Head of caudate nucleus (tissue), 42 donors: ENCODE measurements at regions not wholly inside any gene's neighbourhood (a gene's known extent, or its start where the extent isn't known, plus 50 kb on each side); places are given as distances from the start of the nearest gene placed in this dataset.

Source experiments
- DNase-seq, 42 donors: peaks; one replicate each; pipeline versions ENCODE4 v3.0.0 to v3.0.0-alpha.2; 2020 to 2021; ENCODE audit warnings: mixed read lengths in 7 of 42
- intact Hi-C: fragments of 100-400 bp; cut with DNase I; formaldehyde crosslinking; loops from one replicate; pipeline ENCODE4 v1.15.0; 2022

DNA sequence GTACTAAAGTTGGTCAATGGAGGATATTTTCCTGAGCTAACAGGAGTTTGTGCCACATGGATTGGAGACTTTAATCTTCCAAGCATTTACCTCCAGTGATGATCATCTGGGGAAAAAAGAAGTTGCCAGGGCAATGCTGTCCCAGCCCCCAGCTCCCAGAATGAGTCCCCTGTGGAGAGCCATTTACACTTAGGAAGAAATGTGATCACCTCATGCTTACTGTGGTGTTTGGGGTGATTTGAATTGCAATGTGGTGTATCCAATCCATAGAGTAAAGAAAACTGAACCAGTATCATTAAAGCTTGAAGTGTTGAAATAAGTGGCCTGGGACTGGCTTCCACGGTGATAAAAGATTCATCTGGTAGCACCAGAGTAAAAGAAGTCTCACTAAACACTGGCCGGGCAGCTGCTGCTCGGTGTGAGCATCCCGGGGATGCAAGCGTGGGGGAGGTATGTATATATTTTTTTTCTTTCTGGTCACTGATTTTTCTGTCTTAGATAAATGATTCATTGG, 117.2 kb upstream of the NTM start:
- intact Hi-C loops: no loop called here
- no peak for DNase-seq

DNA sequence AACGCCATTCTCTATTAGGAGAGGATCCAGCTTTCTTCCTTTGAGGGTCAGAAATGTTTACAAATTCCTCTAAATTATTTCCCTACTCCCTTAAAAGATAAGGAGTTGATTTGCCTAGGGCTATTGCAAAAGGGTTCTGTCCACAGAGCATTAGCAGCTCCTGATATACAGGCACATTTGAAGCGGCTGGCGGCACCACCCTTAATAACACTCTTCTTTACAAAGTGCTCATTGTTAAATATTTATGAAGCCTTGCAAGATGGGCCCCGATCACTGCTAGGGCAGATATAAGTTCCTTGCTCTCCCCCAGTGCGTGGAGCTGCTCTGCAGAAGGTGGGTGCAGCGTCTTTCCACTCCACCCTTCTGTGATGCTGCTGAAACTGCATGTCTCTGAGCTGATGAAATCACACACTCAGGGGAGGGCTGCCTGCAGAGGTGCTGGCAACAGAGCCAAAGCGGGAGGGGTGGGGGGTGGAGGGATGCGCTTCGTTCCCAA, 116.7 kb upstream of the NTM start:
- DNase-seq: peak; percentile 44 to 96 (median 76)
- intact Hi-C loops: no loop called here

DNA sequence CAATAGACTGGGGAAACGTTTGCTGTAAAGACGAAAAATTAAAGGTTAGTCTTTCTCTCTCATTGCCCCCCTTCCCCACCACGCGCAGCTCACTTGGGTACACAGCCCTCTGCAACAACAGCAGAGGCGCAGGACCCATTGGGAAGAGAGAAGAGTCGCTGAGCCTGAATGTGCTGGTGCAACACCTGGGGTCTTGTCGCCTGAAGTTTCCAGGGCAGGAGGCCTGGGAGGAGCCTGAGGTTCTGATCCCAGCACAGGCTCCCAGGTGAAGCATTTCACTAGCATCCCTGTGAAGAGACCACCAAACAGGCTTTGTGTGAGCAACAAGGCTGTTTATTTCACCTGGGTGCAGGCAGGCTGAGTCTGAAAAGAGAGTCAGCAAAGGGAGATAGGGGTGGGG, 116.2 kb upstream of the NTM start:
- intact Hi-C loops: no loop called here
- peak in 2 of 42 donors; percentile 11 to 14 for DNase-seq

DNA sequence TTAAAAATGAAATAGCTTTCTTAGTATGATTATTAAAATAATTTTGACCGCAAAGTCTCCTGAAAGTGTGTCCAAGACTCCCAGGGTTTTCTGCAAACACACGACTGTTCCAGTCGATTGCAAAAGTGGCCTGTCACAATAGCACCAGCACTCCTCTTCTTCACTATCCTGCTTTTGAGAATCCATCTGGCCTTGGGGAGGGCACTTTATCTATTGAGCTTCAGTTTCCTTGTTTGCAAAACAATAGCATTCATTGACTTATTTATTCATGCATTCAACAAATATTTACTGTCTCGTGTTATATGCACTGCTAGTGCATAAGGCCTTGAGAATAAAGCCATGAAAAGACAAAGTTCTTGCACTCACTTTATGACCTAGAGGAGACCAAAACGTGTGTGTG, 96.2 kb upstream of the NTM start:
- intact Hi-C loops: no loop called here
- DNase-seq: peak in 1 of 42 donors; percentile 30

DNA sequence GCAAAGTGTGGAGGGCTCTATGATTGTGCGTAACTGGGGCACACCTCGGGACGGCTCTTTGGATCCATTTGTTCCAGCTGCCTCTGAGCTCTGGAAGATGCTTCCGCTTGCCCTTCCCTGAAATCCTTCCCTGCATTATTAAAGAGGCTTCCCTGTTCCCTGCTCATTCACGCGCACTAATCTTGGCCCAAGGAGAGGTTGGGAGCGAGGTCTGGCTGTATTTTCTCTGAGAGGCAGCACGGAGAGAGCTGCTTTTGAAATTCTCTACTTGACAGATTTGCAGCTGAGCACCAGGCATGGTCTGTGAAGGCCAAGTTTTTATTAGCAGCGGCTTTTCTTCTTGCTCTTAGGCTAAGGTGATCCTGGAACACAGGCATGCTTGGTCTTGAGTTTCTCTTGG, 94.8 kb upstream of the NTM start:
- intact Hi-C loops: no loop called here
- DNase-seq: peak in 17 of 42 donors; percentile 11 to 69 (median 45)

DNA sequence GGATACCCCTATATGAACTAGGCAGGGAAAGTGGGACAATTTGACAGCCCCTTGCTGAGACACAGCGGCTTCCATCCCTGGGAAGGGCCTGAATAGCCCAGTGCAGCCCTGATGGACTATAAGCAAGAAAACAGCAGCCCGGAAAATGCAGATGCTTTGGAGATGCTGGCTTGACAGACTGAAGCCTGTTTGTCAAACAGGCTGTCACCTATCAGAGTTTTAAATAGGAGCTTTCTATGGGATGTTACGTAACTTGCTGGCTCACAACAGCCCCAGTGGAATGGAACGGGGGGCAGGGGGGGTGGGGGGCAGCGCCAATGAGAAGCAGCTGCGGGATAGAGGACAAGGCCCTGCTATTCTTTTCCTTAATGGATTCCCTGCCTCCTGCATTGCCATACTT, 91.9 kb upstream of the NTM start:
- peak in 35 of 42 donors; percentile 25 to 84 (median 61) for DNase-seq
- intact Hi-C loops: no loop called here

DNA sequence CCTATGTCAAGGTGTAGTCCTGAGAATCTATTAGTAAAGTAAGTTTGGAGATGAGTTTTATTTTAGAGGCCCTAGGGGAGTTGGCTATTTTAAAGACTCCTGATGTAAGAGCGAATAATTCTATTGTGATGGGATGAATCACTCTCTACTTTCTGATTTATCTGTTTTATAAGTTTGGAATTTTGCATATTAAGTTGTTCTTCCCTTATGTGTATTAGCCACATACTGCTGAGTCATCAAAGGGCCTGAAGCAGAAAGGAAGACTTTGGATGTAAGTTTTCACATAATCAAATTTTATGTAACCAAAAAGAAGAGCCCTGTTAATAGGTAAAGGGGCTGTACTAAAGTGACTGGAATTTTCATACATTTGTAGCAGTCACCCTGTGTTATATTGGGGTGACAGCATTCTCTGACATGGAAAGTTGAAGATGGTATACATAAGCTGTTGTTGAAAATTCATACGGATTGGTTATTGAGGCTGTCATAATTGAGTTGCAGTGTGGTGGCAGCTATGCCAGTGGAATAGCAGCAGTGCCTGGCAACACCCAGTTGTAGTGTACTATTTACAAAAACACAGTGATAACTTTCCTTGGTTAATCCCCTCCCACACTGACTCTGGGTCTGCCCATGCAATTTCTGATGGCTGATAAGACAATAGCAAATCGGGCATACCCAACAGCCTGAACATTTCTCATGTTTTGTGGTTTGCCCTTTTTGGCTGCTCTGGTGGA, 90.6 kb upstream of the NTM start:
- no peak for DNase-seq
- intact Hi-C loops: no loop called here

DNA sequence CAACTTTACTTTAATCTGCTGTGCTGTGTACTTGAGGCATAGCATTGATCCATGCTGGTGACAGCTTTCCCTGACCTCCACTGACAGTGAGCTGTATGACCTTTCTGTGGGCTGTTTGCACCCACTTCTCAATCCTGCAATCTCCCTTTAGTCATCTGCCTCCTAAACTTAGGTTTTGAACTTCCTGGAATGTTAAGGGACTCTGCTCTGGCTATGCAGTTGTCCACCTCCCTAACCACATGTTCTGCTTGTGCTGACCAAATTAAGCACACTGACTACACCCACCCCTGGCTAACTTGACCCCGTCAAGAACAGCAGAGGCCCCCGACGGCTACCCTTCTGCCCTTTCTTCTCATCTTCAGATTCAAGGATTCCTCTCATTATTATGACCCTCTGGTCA, 89.1 kb upstream of the NTM start:
- intact Hi-C loops: no loop called here
- DNase-seq: no peak

DNA sequence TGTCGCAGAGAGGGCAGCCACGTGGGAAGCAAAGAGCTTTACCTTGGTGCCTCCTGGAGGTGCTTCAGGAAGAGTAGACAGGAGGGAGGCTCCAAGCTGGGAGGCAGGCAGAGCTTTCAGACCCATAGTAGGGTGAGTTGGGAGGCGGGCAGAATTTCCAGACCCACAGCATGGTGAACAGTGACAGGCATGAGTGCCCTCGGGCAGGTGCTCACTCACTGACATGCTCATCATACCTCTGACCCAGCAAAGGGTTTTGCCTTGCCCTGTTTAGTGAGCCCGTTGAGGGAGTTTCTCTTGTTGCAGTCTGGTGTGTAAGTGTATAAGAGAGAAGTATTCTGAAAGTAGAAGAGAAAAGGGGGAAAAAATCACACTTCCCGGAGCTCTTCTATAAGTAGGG, 86.4 kb upstream of the NTM start:
- intact Hi-C loops: no loop called here
- no peak for DNase-seq

DNA sequence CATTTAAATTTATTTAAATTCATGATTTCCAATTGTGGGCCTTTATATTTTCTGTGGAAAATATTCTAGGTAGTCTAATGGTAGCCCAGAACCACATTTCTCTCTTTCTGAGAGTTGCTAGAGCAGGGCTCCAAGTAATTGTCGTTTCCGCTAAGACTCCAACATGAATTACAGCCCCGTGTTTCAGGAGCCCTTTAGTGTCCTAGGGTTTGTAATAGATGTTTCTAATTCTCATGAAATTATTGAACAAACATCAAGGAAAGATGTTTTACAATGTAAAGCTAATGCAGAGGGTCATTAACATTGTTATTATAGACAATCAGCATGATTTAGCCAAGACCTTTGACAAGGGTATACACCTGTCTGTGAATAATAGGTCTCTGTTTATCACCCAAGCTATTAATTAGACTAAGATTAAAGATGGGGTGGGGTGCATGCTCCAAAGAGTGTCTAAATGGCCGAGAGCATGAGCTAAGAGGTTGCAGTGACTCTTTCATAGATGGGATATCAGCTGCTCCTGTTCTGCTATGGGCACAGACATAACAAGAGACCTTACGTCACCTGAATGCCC, 81.8 kb upstream of the NTM start:
- intact Hi-C loops: no loop called here
- DNase-seq: no peak

DNA sequence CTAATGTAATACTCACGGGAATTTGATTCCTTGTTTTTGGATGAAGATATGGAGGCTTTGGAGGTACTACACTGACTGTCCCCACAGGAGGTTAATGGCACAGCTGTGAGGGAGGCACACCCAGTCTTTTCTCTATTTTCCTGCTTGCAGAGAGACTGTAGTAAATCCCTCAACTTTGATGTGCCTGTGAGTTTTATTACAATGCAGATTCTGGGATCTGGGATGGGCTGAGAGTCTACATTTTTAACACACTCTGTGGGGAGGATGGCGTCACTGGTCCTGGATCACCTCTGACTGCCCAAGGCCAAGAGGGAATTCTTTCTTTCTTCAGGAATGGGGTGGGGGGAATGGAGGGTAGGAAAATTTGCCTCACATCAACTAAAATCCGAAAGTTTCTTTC, 80.2 kb upstream of the NTM start:
- no peak for DNase-seq
- intact Hi-C loops: no loop called here

DNA sequence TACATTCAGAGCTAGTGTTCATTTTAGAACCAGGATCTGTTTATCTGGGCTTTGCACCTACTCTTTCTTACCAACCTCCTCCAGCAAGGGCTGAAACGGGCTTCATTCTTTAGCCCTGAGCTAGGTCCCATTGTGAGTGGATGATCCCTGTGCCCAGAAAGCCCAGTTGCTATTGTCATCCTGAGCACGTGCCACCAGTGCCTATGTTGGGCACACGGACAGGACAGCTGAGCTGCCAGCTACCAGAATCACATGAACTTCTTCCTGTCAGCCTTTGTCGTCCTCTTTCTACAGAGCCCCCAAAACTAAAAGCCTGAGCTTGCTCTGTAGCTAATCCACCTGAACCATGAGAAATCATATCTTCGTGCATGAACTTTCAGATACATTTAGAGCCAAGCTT, 74.4 kb upstream of the NTM start:
- intact Hi-C loops: no loop called here
- DNase-seq: peak in 38 of 42 donors; percentile 18 to 80 (median 56)

DNA sequence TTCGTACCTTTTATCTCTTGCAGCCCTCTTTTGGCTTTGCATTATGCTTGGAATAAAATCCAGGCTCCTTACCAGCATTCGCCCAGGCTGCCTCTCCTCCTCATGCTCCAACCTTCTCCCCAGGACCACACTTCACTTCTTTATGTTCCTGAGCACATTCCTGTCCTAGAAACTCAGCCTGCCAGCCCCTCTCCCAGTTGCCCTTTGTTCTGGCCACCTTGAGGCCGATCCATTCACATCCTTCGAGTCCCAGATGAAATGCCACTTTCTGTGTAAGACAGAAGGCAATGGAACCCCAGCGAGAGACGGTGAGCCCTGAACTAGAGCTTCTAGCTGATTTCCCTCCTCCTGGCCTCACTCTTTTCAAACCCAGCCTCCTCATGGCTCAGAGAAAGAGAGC, 73.0 kb upstream of the NTM start:
- intact Hi-C loops: no loop called here
- no peak for DNase-seq

DNA sequence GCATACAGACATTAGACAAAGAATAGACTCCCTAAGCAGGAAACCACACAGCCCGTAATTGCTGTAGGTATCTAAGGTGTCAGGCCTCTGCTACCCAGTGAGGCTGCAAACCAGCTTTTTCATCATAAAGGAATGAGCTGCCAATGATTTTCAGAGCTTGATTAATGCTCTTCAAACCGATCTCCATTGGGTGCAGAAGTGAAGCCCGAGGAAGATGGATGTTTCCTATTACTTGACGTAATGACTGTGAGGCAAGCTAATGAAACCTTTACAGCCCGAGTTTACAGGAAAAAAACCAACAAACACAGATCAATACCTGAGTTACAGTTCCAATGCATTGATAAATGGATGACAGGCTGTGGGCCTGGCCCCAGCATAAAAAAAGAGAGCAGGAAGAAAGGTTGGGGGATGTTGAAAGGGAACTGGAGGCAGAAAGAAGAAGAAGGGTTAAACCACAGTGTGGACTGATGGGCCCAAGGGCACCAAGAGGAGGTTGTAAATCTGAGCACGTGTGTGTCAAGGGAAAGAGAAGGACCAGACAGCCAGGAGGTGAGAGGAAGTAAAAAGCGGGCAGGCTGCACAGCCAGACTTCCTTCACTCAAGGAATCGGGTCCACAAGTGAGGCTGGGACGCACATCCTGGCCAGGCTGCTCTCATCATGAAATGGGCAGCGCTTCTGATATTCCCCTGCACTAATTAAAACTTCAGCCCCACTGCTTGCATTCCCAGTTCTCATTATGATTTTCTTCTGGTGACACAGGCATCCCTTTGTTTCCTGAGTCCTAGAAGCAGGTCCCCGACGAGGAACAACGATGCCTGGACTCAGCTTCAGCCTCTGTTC, 70.6 kb upstream of the NTM start:
- intact Hi-C loops: no loop called here
- no peak for DNase-seq

DNA sequence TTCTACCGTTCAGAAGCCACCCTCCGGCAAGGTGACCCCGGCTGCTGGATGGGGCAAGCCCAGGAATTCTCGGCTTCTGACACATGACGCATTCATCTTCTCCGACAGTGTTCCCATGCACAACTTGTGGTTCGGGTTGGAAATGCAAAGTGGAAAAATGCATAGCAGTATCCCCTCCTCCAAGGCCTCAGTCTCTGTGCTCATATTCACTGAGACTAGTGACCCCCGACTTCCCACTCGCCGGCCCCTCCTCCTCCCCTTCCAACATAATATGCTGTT, 70.0 kb upstream of the NTM start:
- intact Hi-C loops: no loop called here
- DNase-seq: no peak

DNA sequence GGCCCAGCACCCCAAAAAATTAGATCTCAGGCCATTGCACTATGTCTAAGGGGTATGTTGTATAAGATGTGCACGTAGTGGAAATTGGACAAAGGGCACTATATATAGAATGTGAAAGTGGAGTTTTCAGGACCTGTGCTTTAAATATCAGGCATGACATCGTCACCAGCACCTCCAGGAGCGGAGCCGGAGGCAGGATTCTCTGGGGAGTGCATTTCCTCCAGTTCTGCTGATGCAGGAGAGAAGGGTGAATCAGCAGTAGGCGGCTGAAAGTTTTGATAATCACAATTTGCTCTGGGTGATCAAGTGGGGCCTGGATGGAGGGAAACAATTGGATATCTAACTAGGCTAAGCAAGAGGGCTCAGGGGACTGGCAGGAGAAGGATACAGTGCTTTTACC, 69.1 kb upstream of the NTM start:
- intact Hi-C loops: no loop called here
- DNase-seq: peak in 38 of 42 donors; percentile 23 to 90 (median 65)

DNA sequence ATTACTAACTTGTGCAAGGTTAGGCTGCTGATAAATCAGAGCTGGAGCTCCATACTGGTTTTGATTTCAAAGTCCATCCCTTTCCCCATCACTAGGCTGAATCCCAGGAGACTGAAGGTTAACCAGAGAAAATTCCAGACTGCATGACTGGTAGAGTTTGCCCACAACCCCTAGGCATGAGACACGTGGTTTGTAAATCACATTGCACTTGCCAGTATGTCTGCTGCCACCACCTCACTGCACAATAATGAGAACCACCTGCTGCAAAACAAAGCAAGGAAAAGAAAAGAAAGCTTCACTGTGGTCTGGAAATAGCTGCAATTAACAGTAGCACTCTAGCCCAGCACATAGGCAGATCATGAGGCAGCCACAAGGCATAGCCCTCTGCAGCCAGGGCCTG, 67.6 kb upstream of the NTM start:
- intact Hi-C loops: no loop called here
- no peak for DNase-seq

DNA sequence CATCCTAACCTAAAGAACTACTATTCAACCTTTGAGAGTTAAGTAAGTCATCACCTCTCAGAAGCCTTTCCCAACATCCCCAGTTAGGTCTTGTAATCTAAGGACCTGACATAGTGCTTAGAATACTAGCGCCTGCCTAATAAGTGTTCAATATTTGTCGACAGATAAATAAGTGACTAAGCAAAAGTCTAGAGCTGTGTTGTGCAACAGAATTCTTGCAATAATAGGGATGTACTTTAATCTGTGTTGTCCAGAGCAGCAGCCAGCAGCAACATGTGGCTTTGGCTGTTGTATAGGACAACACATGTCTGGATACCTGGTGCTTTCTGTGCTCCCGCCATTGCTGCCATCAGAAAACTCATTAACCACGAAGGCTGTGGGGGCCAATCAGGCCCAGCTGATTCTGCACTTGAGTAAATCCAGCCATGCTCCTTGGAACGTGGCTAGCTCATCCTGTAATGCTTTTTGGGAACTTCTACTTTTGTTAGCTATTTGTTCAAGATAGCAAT, 66.8 kb upstream of the NTM start:
- no peak for DNase-seq
- intact Hi-C loops: no loop called here

DNA sequence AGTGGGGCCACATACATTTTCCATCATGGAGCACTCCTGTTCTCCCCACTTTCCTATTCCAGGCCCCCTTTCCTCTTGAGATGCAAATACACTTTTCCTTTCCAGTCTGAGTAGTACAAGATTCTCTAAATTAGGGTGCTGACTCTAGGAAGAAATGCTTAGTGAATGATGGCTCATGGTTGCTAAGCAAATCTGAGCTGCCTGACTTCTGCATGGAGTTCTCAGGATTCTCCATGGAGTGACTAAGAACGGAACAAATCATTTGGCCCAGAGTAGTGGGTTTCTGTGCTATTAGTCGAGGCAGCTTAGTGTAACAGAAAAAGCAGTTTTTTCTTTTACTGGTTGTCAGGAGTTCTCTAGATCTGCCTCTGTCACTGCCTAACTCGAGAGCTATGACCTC, 65.4 kb upstream of the NTM start:
- DNase-seq: peak in 8 of 42 donors; percentile 16 to 69 (median 26)
- intact Hi-C loops: no loop called here

DNA sequence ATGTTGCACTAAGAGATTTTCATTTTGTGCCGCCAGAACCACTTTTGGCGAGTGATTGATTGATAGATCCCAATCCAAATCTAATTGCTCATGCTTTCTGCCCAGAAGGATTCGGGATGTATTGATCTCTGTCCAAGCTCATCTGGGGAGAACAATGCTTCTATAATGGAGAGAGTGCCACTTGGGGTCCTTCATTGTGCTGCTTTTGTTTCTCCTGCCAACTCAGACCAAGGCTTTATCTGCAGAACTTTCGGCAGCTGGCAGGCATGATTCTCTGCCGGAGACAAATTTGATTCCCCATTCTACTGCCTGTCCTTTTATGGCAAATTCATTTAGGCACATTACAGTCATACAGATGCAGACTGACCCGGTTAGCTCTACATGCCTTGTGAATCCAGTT, 62.9 kb upstream of the NTM start:
- DNase-seq: peak in 2 of 42 donors; percentile 29 to 47
- intact Hi-C loops: no loop called here
